Testis (tissue), 2 donors: ENCODE measurements at regions not wholly inside any gene's neighbourhood (a gene's known extent, or its start where the extent isn't known, plus 50 kb on each side); places are given as distances from the start of the nearest gene placed in this dataset.

Experiments
- POLR2A ChIP-seq: fragments of 450-650 bp; IDR thresholded peaks from one replicate; pipeline ENCODE4 v1.6.1; 2017; ENCODE audit warnings: antibody characterized with exemption, mild to moderate bottlenecking, moderate library complexity
- TF ChIP-seq, protein P1 (sequence below), 3 experiments: fragments of 450-650 bp in 2 of 3; fragments of 200-600 bp in 1 of 3; sonication (generic) in 1 of 3; IDR thresholded peaks; one replicate each; pipeline ENCODE4 v1.5.1; 2016 to 2019; ENCODE audit warnings: antibody characterized with exemption in 3 of 3, mild to moderate bottlenecking in 2 of 3, moderate library complexity in 1 of 3

DNA sequence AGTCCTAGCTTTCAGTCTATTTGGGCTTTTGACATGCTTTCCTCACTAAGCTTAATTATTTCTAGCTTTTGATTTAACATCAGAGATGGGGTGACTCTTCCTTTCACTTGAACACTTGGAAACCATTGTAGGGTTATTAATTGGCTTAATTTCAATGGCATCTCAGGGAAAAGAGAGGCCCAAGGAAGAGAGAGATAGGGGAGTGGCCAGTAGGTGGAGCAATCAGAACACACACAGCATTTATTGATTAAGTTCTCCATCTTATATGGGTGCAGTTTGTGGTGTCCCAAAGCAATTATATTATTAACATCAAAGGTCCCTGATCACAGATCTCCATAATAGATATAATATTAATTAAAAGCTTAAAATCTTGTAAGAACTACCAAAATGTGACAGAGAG is 1466.1 kb upstream of the SEL1L start:
- TF ChIP-seq POLR2A, result no peak
- TF ChIP-seq, protein P1, sequence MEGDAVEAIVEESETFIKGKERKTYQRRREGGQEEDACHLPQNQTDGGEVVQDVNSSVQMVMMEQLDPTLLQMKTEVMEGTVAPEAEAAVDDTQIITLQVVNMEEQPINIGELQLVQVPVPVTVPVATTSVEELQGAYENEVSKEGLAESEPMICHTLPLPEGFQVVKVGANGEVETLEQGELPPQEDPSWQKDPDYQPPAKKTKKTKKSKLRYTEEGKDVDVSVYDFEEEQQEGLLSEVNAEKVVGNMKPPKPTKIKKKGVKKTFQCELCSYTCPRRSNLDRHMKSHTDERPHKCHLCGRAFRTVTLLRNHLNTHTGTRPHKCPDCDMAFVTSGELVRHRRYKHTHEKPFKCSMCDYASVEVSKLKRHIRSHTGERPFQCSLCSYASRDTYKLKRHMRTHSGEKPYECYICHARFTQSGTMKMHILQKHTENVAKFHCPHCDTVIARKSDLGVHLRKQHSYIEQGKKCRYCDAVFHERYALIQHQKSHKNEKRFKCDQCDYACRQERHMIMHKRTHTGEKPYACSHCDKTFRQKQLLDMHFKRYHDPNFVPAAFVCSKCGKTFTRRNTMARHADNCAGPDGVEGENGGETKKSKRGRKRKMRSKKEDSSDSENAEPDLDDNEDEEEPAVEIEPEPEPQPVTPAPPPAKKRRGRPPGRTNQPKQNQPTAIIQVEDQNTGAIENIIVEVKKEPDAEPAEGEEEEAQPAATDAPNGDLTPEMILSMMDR (IDR thresholded peaks at IDR 0.05), result peak in 1 of 3 experiments; percentile 16
